Effector memory CD4-positive, alpha-beta T cell (primary cell): ENCODE measurements at regions not wholly inside any gene's neighbourhood (a gene's known extent, or its start where the extent isn't known, plus 50 kb on each side); places are given as distances from the start of the nearest gene placed in this dataset.
"Not testable (repeated sequence)": the region's sequence is repeated elsewhere in the genome, so short reads cannot be mapped to it uniquely, and the experiment has no call there.

ENCODE experiments used
- DNase-seq, 3 donors: peaks; one replicate each; pipeline ENCODE4 v3.0.0-alpha.2; 2020
- H3K27ac ChIP-seq: 2 replicates; pipeline ENCODE4 v1.7.0; 2013; ENCODE audit warnings: mild to moderate bottlenecking, low read length, moderate library complexity; ENCODE audit not compliant: insufficient read depth, poor library complexity, severe bottlenecking
- H3K27me3 ChIP-seq: replicated peaks from 2 replicates; pipeline ENCODE4 v1.7.0; 2013; ENCODE audit warnings: mild to moderate bottlenecking, low read length; ENCODE audit not compliant: insufficient read depth, control insufficient read depth, poor library complexity, severe bottlenecking
- H3K36me3 ChIP-seq: 2 replicates; pipeline ENCODE4 v1.7.0; 2013; ENCODE audit warnings: mild to moderate bottlenecking, low read length, moderate library complexity; ENCODE audit not compliant: control insufficient read depth, insufficient read depth
- H3K4me1 ChIP-seq: 2 replicates; pipeline ENCODE4 v1.7.0; 2013; ENCODE audit warnings: low read length, mild to moderate bottlenecking; ENCODE audit not compliant: control insufficient read depth, insufficient read depth, poor library complexity, severe bottlenecking
- H3K4me3 ChIP-seq: 2 replicates; pipeline ENCODE4 v1.7.0; 2013; ENCODE audit warnings: low read length, low read depth, mild to moderate bottlenecking; ENCODE audit not compliant: insufficient read depth, poor library complexity, severe bottlenecking
- H3K9me3 ChIP-seq: 2 replicates; pipeline ENCODE4 v1.7.0; 2013; ENCODE audit warnings: mild to moderate bottlenecking, low read length, moderate library complexity; ENCODE audit not compliant: control insufficient read depth

DNA sequence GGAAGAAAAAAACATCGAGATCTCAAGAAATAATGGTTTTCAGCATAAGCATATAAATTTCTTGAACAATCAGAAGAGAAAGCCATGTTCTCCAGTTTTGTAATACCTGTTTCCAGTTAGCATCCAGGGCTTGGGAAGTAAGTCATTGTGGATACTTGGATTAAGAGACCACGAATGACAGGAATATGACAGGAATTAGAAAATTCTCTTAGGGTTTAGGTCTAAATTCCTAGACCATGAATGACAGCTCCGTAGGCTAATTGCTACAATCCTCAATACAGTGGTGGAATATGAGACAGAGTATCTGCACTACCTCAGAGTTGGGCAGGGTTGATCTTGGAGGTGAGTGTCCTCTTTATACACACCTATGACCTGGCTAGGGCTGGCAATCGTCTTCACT, 517.5 kb downstream of the NTRK3 start:
- no peaks in the 10 kb centered on the region for H3K4me1 ChIP-seq
- no peaks in the 10 kb centered on the region for H3K27me3 ChIP-seq
- no peak overlapping the region for H3K4me3 ChIP-seq
- H3K36me3 ChIP-seq = no peaks in the 10 kb centered on the region
- no peak overlapping the region for H3K27ac ChIP-seq
- H3K9me3 ChIP-seq = no peaks in the 10 kb centered on the region
- no peak for DNase-seq

DNA sequence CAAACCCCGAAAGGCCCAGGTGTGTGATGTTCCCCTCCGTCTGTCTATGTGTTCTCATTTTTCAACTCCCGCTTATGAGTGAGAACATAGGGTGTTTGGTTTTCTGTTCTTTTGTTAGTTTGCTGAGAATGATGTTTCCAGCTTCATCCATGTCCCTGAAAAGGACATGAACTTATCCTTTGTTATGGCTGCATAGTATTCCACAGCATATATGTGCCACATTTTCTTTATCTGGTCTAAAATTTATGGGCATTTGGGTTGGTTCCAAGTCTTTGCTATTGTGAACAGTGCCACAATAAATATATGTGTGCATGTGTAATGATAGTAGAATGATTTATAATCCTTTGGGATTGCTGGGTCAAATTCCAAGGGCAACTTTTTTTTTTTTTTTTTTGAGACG, 519.1 kb downstream of the NTRK3 start:
- H3K27me3 ChIP-seq, H3K27ac ChIP-seq, H3K9me3 ChIP-seq, DNase-seq, H3K36me3 ChIP-seq, H3K4me3 ChIP-seq, H3K4me1 ChIP-seq: not testable (repeated sequence)

DNA sequence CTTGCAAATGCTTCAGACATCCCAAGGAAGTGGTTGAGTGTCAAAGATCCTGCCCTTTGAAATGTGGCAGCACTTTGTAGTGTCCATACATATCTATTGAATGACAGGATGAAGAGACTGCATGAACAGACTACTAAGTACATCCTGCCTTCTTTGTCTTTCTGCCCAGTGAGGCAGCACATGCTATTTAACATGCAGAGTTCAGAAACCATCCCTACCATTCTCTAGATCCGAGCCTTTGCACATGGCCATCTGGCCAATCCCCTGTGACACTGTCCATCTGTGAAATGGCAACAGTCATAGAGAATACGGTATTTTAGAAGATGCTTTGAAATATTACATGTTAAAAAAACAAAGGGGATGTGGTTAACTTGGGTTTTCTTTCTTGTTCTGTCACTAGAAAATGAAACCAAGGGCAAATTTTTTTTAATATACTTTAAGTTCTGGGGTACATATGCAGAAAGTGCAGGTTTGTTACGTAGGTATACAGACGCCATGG, 519.6 kb downstream of the NTRK3 start:
- H3K36me3 ChIP-seq = no peaks in the 10 kb centered on the region
- no peak overlapping the region for H3K27ac ChIP-seq
- no peaks in the 10 kb centered on the region for H3K27me3 ChIP-seq
- H3K9me3 ChIP-seq = no peaks in the 10 kb centered on the region
- no peaks in the 10 kb centered on the region for H3K4me1 ChIP-seq
- no peak overlapping the region for H3K4me3 ChIP-seq
- no peak for DNase-seq

GRCh38 chr15:87736401-87736800, 520.1 kb downstream of the NTRK3 start:
- no peak overlapping the region for H3K4me3 ChIP-seq
- no peak overlapping the region for H3K27ac ChIP-seq
- H3K9me3 ChIP-seq = no peaks in the 10 kb centered on the region
- H3K4me1 ChIP-seq = no peaks in the 10 kb centered on the region
- no peak for DNase-seq
- H3K36me3 ChIP-seq = no peaks in the 10 kb centered on the region
- no peaks in the 10 kb centered on the region for H3K27me3 ChIP-seq

GRCh38 chr15:87735522-87735921, 521.0 kb downstream of the NTRK3 start:
- H3K4me3 ChIP-seq = no peak overlapping the region
- H3K9me3 ChIP-seq = no peaks in the 10 kb centered on the region
- no peak for DNase-seq
- H3K36me3 ChIP-seq = no peaks in the 10 kb centered on the region
- H3K27me3 ChIP-seq = no peaks in the 10 kb centered on the region
- no peak overlapping the region for H3K27ac ChIP-seq
- H3K4me1 ChIP-seq = no peaks in the 10 kb centered on the region

GRCh38 chr15:87734571-87735373, 521.8 kb downstream of the NTRK3 start:
- Histone ChIP-seq H3K9me3 (no peaks in the 10 kb centered on the region), H3K27ac (no peak overlapping the region), H3K27me3 (no peaks in the 10 kb centered on the region), H3K4me1 (no peaks in the 10 kb centered on the region), H3K4me3 (no peak overlapping the region), H3K36me3 (no peaks in the 10 kb centered on the region)
- no peak for DNase-seq

- Histone ChIP-seq H3K9me3 (no peaks in the 10 kb centered on the region), H3K4me1 (no peaks in the 10 kb centered on the region), H3K4me3 (no peak overlapping the region), H3K27me3 (no peaks in the 10 kb centered on the region), H3K27ac (no peak overlapping the region), H3K36me3 (no peaks in the 10 kb centered on the region)
- no peak for DNase-seq
These were observed 522.6 kb downstream of the NTRK3 start for GRCh38 chr15:87733977-87734376.

- DNase-seq = no peak
These were observed 523.0 kb downstream of the NTRK3 start for GRCh38 chr15:87733541-87733941.

DNA sequence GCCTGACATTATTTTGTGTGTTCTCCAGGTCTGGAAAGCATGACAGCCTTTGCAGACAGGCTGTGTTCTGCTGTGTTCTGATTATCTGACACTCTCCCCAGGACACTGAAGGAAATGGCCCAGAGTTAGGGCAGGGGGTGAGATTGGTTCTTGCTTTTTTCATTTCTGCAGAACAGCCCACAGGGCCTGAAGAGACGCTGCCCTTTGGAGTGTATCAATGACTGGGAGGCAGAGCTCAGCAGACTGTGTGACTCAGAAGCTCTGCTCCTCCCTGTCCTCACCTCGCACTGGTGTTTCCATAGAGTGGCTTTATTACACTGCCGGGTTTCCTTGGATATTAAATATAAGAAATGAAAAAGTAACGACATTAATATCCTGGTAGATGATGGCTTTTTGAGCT, 523.6 kb downstream of the NTRK3 start:
- H3K4me1 ChIP-seq = no peaks in the 10 kb centered on the region
- no peaks in the 10 kb centered on the region for H3K27me3 ChIP-seq
- H3K9me3 ChIP-seq = no peaks in the 10 kb centered on the region
- no peaks in the 10 kb centered on the region for H3K36me3 ChIP-seq
- no peak overlapping the region for H3K27ac ChIP-seq
- no peak overlapping the region for H3K4me3 ChIP-seq
- DNase-seq = no peak

More at GRCh38 chr15:87733541-87733941, 523.0 kb downstream of the NTRK3 start:
- Histone ChIP-seq H3K27ac (no peak overlapping the region), H3K9me3 (no peaks in the 10 kb centered on the region), H3K4me3 (no peak overlapping the region), H3K4me1 (no peaks in the 10 kb centered on the region), H3K27me3 (no peaks in the 10 kb centered on the region), H3K36me3 (no peaks in the 10 kb centered on the region)

- no peak overlapping the region for H3K4me3 ChIP-seq
- no peaks in the 10 kb centered on the region for H3K27me3 ChIP-seq
- H3K36me3 ChIP-seq = no peaks in the 10 kb centered on the region
- H3K27ac ChIP-seq = no peak overlapping the region
- no peak for DNase-seq
- H3K4me1 ChIP-seq = no peaks in the 10 kb centered on the region
- H3K9me3 ChIP-seq = no peaks in the 10 kb centered on the region
These were observed 524.9 kb downstream of the NTRK3 start for GRCh38 chr15:87731630-87732029.
